ENCODE measurements at regions not wholly inside any gene's neighbourhood (a gene's known extent, or its start where the extent isn't known, plus 50 kb on each side); places are given as distances from the start of the nearest gene placed in this dataset.

DNA sequence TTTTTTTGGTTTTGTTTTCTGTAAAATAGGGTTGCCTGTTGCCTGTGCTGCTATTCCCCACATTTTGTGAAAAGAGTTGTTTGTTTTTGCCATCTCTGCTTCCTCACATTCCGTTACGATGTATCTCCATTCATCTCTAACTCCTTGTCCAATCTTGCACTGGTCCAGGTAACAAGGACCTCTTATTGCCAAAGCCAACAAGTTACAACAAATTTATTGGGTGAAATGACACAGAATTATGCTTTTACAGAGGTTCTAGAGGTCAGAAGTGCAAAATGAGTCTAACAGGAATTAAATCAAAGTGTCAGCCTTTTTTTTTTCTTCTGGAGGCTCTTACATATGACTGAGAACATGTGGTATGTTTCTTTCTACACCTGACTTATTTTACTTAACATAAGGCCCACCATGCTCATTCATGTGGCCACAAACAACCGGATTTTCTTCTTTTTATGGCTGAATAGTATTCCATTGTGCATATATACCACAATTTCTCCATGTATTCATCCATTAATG lies 787.9 kb upstream of the B3GALT2 start:
- WGBS, result 96% methylated on average over 3 of the region's 3 CpGs
- no peaks in the 10 kb centered on the region for H3K36me3 ChIP-seq (ENCODE audit: control insufficient read depth in 2 of 2, insufficient read depth in 2 of 2, low read length in 1 of 2)
- no peak for DNase-seq (ENCODE audit: low read depth in 6 of 9, low spot score in 9 of 9)
- H3K4me3 ChIP-seq (ENCODE audit: low read length in 2 of 2), result no peak overlapping the region
- H3K4me1 ChIP-seq (ENCODE audit: control insufficient read depth in 2 of 2, insufficient read depth in 2 of 2, low read length in 2 of 2), result no peaks in the 10 kb centered on the region
- no peak overlapping the region for H3K27ac ChIP-seq (ENCODE audit: low read depth in 1 of 2, low read length in 1 of 2)
- no peaks in the 10 kb centered on the region for H3K27me3 ChIP-seq (ENCODE audit: control insufficient read depth in 2 of 2, insufficient read depth in 1 of 2, low read length in 1 of 2)
- H3K9me3 ChIP-seq (ENCODE audit: control insufficient read depth in 2 of 2, insufficient read depth in 1 of 2, low read length in 1 of 2), result no peaks in the 10 kb centered on the region

DNA sequence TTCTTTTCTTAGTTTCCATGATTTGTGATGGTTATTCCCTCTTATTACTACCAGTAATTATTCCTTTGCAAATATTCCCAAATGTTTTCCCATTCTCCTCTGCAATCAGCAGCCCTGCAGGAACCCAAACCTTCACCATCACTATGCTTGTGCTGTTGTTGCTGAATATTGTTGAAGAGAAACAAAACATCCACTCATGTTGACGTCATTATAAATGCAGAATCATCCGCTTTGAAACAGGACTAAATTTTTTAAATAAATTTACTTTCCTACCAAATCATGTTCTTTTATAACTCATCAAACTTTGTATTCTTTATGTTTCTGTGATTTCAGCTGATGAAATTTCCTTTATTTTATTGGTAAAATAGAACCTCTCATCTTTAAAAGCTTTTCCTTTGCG lies 787.0 kb upstream of the B3GALT2 start:
- Histone ChIP-seq H3K4me1 (ENCODE audit: control insufficient read depth in 2 of 2, insufficient read depth in 2 of 2, low read length in 2 of 2) (no peaks in the 10 kb centered on the region), H3K27ac (ENCODE audit: low read depth in 1 of 2, low read length in 1 of 2) (no peak overlapping the region), H3K4me3 (ENCODE audit: low read length in 2 of 2) (no peak overlapping the region), H3K9me3 (ENCODE audit: control insufficient read depth in 2 of 2, insufficient read depth in 1 of 2, low read length in 1 of 2) (no peaks in the 10 kb centered on the region), H3K36me3 (ENCODE audit: control insufficient read depth in 2 of 2, insufficient read depth in 2 of 2, low read length in 1 of 2) (no peaks in the 10 kb centered on the region), H3K27me3 (ENCODE audit: control insufficient read depth in 2 of 2, insufficient read depth in 1 of 2, low read length in 1 of 2) (no peaks in the 10 kb centered on the region)
- 97% methylated on average over 3 of the region's 3 CpGs for WGBS
- DNase-seq (ENCODE audit: low read depth in 6 of 9, low spot score in 9 of 9), result no peak

DNA sequence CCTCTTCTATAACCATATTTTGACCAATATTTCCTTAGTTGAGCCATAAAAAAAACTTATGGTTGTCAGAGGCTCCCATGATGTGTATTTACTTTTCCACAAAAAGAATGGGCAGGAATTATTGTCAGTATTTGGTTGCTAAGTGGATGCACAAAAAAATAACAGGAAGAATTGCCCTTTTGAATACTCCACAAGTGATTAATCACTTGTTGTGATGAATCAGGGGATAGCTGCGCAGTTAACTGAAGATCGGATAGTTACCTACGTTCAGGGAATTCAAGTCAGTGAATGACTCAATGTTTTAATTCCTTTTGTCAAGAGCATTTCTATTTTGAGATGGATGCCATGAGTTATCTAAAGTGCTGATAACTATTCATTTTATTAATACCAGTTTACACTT lies 785.2 kb upstream of the B3GALT2 start:
- Histone ChIP-seq H3K4me3 (ENCODE audit: low read length in 2 of 2) (no peak overlapping the region), H3K36me3 (ENCODE audit: control insufficient read depth in 2 of 2, insufficient read depth in 2 of 2, low read length in 1 of 2) (no peaks in the 10 kb centered on the region), H3K4me1 (ENCODE audit: control insufficient read depth in 2 of 2, insufficient read depth in 2 of 2, low read length in 2 of 2) (no peaks in the 10 kb centered on the region), H3K27ac (ENCODE audit: low read depth in 1 of 2, low read length in 1 of 2) (no peak overlapping the region), H3K27me3 (ENCODE audit: control insufficient read depth in 2 of 2, insufficient read depth in 1 of 2, low read length in 1 of 2) (no peaks in the 10 kb centered on the region), H3K9me3 (ENCODE audit: control insufficient read depth in 2 of 2, insufficient read depth in 1 of 2, low read length in 1 of 2) (no peaks in the 10 kb centered on the region)
- no peak for DNase-seq (ENCODE audit: low read depth in 6 of 9, low spot score in 9 of 9)
- WGBS, result 83% methylated on average over 3 of the region's 3 CpGs

DNA sequence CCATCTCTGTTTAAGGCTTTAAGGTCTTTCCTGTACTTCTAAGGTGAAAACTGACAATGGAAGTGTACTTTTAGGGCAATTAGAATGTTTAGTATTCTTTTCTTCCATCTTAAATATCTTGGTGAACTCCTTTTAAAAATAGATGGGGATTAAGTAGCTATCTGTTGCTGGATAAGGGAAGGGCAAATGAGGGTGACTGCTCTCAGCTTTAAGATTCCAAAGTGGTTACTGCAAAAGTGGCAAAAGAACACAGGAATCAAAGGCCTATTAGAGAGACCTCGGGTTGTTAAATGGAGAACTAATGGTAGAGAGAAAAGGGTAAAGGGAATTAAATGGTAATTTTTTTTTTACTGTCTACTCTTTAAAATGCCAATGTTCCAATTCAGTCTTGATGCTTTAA lies 774.1 kb upstream of the B3GALT2 start:
- H3K4me1 ChIP-seq (ENCODE audit: control insufficient read depth in 2 of 2, insufficient read depth in 2 of 2, low read length in 2 of 2), result no peaks in the 10 kb centered on the region
- 97% methylated on average over 1 of the region's 1 CpG for WGBS
- DNase-seq (ENCODE audit: low read depth in 6 of 9, low spot score in 9 of 9), result no peak
- no peaks in the 10 kb centered on the region for H3K9me3 ChIP-seq (ENCODE audit: control insufficient read depth in 2 of 2, insufficient read depth in 1 of 2, low read length in 1 of 2)
- no peaks in the 10 kb centered on the region for H3K36me3 ChIP-seq (ENCODE audit: control insufficient read depth in 2 of 2, insufficient read depth in 2 of 2, low read length in 1 of 2)
- H3K27ac ChIP-seq (ENCODE audit: low read depth in 1 of 2, low read length in 1 of 2), result no peak overlapping the region
- no peaks in the 10 kb centered on the region for H3K27me3 ChIP-seq (ENCODE audit: control insufficient read depth in 2 of 2, insufficient read depth in 1 of 2, low read length in 1 of 2)
- H3K4me3 ChIP-seq (ENCODE audit: low read length in 2 of 2), result no peak overlapping the region

DNA sequence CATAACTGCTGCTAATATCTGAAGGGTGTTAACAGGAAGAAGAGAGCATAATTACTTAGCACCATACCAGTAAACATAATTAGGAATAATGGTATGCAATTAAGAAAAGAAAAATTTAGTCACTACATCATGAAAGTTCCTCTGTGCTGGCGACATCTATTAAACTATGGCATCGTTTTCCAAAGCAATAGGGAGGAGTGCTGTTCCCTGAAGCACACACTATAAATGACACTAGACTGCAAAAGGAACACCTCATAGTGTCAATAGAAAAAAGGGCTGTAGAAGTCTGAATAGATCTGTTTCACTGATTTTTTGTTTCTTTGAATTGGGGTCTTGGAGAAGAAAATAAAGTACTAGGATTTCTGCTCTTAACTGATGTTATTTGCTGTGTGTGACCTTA lies 773.6 kb upstream of the B3GALT2 start:
- over 99% methylated on average over 2 of the region's 2 CpGs for WGBS
- H3K4me1 ChIP-seq (ENCODE audit: control insufficient read depth in 2 of 2, insufficient read depth in 2 of 2, low read length in 2 of 2), result no peaks in the 10 kb centered on the region
- H3K27ac ChIP-seq (ENCODE audit: low read depth in 1 of 2, low read length in 1 of 2), result no peak overlapping the region
- H3K4me3 ChIP-seq (ENCODE audit: low read length in 2 of 2), result no peak overlapping the region
- H3K27me3 ChIP-seq (ENCODE audit: control insufficient read depth in 2 of 2, insufficient read depth in 1 of 2, low read length in 1 of 2), result no peaks in the 10 kb centered on the region
- no peaks in the 10 kb centered on the region for H3K9me3 ChIP-seq (ENCODE audit: control insufficient read depth in 2 of 2, insufficient read depth in 1 of 2, low read length in 1 of 2)
- DNase-seq (ENCODE audit: low read depth in 6 of 9, low spot score in 9 of 9), result no peak
- no peaks in the 10 kb centered on the region for H3K36me3 ChIP-seq (ENCODE audit: control insufficient read depth in 2 of 2, insufficient read depth in 2 of 2, low read length in 1 of 2)

DNA sequence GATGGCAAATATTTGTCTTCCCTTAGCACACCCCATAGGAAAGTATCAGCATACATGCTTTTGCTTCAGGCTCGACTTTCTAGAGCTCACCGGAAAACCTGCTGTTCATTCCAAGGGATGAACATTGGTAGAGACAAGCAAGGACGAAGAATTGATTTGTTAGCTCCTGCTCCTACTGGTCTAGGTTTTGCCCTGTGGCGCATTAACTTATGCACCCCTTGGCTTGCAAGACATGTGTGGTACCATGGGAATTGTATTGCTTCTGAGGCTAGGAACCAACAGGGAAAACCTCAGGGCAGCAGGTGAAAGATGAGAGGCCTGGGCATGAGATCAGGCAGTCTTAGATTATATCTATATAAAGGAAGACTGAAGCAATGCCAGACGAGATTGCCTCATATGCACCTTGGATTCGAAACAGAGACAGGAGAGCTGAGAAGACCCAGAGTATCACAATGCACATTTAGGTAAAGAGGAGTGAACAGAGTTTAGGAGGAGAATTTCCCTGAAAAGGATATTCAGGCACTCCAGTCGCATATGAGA lies 771.2 kb upstream of the B3GALT2 start:
- Histone ChIP-seq H3K36me3 (ENCODE audit: control insufficient read depth in 2 of 2, insufficient read depth in 2 of 2, low read length in 1 of 2) (no peaks in the 10 kb centered on the region), H3K27me3 (ENCODE audit: control insufficient read depth in 2 of 2, insufficient read depth in 1 of 2, low read length in 1 of 2) (no peaks in the 10 kb centered on the region), H3K27ac (ENCODE audit: low read depth in 1 of 2, low read length in 1 of 2) (no peak overlapping the region), H3K4me1 (ENCODE audit: control insufficient read depth in 2 of 2, insufficient read depth in 2 of 2, low read length in 2 of 2) (no peaks in the 10 kb centered on the region), H3K9me3 (ENCODE audit: control insufficient read depth in 2 of 2, insufficient read depth in 1 of 2, low read length in 1 of 2) (no peaks in the 10 kb centered on the region), H3K4me3 (ENCODE audit: low read length in 2 of 2) (no peak overlapping the region)
- WGBS, result 84% methylated on average over 7 of the region's 7 CpGs
- DNase-seq (ENCODE audit: low read depth in 6 of 9, low spot score in 9 of 9), result no peak

DNA sequence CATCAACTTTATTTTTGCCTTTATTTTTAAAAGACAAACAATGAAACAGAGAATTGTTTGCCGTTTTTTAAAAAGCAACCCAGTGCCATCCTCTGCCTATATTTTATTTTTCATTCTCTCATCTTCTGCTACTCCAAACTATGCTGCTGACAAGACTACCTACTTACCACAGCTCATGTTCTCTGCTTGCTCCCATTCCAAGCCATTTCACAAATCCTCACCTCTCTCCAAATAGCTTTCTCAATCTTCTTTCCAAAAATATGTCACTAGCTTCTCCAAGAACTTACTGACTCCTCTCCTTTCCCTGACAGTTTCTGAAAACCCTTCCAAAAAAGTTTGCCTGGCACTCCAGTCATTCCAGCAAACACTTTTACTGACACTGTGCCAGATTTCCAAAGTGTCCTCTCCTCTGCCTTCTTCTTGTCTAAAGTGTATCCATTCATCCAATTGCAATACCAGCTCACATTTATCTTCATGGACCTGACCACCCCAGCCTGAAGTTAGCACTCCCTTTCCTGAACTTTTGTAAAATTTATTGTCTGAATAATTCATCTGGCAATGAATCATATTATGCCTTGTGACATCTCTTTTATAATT lies 766.5 kb upstream of the B3GALT2 start:
- H3K4me1 ChIP-seq (ENCODE audit: control insufficient read depth in 2 of 2, insufficient read depth in 2 of 2, low read length in 2 of 2), result no peaks in the 10 kb centered on the region
- H3K27me3 ChIP-seq (ENCODE audit: control insufficient read depth in 2 of 2, insufficient read depth in 1 of 2, low read length in 1 of 2), result no peaks in the 10 kb centered on the region
- no peak for DNase-seq (ENCODE audit: low read depth in 6 of 9, low spot score in 9 of 9)
- H3K4me3 ChIP-seq (ENCODE audit: low read length in 2 of 2), result no peak overlapping the region
- WGBS, result 99% methylated on average over 1 of the region's 1 CpG
- no peaks in the 10 kb centered on the region for H3K9me3 ChIP-seq (ENCODE audit: control insufficient read depth in 2 of 2, insufficient read depth in 1 of 2, low read length in 1 of 2)
- H3K36me3 ChIP-seq (ENCODE audit: control insufficient read depth in 2 of 2, insufficient read depth in 2 of 2, low read length in 1 of 2), result no peaks in the 10 kb centered on the region
- H3K27ac ChIP-seq (ENCODE audit: low read depth in 1 of 2, low read length in 1 of 2), result no peak overlapping the region

DNA sequence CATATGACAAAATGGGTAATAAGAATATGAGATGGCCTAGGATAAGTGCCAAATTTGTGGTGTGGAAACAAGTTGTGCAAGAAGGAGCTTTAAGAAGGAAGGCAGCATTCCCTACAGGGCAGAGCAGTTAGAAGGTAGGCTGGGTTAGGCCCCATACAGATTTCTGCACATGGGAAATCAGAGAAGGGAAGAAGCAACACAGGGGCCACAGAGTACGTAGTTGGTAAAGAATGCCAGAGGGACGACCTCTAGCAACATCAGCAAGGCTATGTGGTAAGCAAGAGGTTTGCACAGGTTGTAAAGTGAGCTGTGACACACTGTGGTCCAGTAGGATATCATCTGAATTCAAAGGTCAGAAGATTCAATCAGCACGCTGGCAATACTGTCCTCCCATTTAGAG lies 765.6 kb upstream of the B3GALT2 start:
- no peak overlapping the region for H3K4me3 ChIP-seq (ENCODE audit: low read length in 2 of 2)
- DNase-seq (ENCODE audit: low read depth in 6 of 9, low spot score in 9 of 9), result no peak
- H3K9me3 ChIP-seq (ENCODE audit: control insufficient read depth in 2 of 2, insufficient read depth in 1 of 2, low read length in 1 of 2), result no peaks in the 10 kb centered on the region
- no peaks in the 10 kb centered on the region for H3K27me3 ChIP-seq (ENCODE audit: control insufficient read depth in 2 of 2, insufficient read depth in 1 of 2, low read length in 1 of 2)
- H3K36me3 ChIP-seq (ENCODE audit: control insufficient read depth in 2 of 2, insufficient read depth in 2 of 2, low read length in 1 of 2), result no peaks in the 10 kb centered on the region
- 98% methylated on average over 3 of the region's 3 CpGs for WGBS
- no peaks in the 10 kb centered on the region for H3K4me1 ChIP-seq (ENCODE audit: control insufficient read depth in 2 of 2, insufficient read depth in 2 of 2, low read length in 2 of 2)
- H3K27ac ChIP-seq (ENCODE audit: low read depth in 1 of 2, low read length in 1 of 2), result no peak overlapping the region

DNA sequence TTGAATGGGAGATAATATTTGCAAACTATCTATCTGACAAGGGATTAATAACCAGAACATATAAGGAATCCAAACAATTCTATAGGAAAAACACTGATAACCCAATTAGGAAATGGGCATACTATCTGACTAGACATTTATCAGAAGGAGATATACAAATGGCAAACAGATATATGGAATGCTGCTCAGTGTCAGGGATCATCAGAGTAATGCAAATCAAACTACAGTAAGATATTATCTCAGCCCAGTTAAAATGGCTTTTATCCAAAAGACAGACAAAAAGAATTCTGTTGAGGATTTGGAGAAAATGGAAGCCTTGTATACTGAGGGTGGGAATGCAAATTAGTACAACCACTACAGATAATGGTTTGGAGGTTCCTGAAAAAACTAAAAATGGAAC lies 758.0 kb upstream of the B3GALT2 start:
- Histone ChIP-seq H3K27me3 (ENCODE audit: control insufficient read depth in 2 of 2, insufficient read depth in 1 of 2, low read length in 1 of 2) (no peaks in the 10 kb centered on the region), H3K4me1 (ENCODE audit: control insufficient read depth in 2 of 2, insufficient read depth in 2 of 2, low read length in 2 of 2) (no peaks in the 10 kb centered on the region), H3K36me3 (ENCODE audit: control insufficient read depth in 2 of 2, insufficient read depth in 2 of 2, low read length in 1 of 2) (no peaks in the 10 kb centered on the region), H3K4me3 (ENCODE audit: low read length in 2 of 2) (no peak overlapping the region), H3K27ac (ENCODE audit: low read depth in 1 of 2, low read length in 1 of 2) (no peak overlapping the region), H3K9me3 (ENCODE audit: control insufficient read depth in 2 of 2, insufficient read depth in 1 of 2, low read length in 1 of 2) (no peaks in the 10 kb centered on the region)
- no peak for DNase-seq (ENCODE audit: low read depth in 6 of 9, low spot score in 9 of 9)
